Dermis microvascular lymphatic vessel endothelial cell (primary cell): ENCODE measurements at regions not wholly inside any gene's neighbourhood (a gene's known extent, or its start where the extent isn't known, plus 50 kb on each side); places are given as distances from the start of the nearest gene placed in this dataset.

Experiments
- DNase-seq, 2 donors: peaks; one replicate each; pipeline versions ENCODE4 v3.0.0 to v3.0.0-alpha.2; 2010; ENCODE audit warnings: low read depth in 2 of 2

DNA sequence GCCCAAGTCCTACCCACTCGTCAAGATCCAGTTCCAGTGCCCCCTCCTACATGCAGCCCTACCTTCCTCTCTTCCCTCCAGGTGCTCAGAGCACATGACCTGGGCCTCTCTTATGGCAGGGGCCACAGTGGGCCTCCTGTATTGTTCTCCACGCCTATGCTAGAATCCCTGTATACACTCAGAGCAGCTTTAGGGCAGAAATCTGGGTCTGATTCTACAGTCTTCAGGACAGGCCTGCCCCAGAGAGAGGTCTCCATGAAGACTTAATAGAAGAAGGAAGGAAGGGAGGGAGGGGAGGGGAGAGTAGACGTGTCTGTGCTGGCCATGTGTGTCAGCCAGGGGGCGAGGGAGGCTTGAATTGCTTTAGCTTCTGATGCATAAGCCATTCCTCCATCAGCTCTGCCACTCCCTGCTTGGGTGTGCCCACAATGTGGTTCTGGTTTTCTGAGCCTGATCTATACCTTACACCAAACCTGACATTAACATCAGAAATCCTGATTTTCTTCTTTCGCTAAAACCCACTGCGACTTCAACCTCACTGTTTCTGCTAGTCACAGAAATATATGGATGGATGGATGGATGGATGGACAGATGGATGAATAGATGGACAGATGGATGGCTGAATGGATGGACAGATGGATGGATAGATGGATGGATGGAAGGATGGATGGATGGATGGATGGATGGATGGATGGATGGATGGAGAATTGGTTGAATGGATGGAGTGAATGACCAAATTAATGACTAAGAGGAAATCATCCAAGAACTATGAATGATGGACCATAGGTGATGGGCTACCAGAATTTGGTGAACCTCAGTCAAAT is 56.6 kb upstream of the PRDM11 start:
- DNase-seq: no peak

DNA sequence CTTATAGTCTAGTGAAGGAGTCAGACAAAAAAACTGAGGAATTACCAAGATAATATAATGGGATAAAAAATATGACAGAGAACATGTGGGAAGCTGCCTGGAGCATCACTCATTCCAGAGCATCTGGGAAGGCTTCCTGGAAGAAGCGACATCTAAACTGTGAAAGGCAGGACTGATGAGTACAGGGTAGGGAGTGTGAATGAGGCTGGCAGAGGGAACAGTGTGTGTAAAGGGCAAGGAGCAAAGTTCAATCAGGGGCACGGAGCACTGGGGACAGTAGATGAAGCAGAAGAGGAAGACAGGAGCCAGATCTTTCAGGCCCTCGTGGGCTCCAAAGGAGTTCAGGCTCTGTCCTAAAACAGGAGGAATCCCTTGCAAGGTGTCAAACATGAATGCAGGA is 55.8 kb upstream of the PRDM11 start:
- no peak for DNase-seq

DNA sequence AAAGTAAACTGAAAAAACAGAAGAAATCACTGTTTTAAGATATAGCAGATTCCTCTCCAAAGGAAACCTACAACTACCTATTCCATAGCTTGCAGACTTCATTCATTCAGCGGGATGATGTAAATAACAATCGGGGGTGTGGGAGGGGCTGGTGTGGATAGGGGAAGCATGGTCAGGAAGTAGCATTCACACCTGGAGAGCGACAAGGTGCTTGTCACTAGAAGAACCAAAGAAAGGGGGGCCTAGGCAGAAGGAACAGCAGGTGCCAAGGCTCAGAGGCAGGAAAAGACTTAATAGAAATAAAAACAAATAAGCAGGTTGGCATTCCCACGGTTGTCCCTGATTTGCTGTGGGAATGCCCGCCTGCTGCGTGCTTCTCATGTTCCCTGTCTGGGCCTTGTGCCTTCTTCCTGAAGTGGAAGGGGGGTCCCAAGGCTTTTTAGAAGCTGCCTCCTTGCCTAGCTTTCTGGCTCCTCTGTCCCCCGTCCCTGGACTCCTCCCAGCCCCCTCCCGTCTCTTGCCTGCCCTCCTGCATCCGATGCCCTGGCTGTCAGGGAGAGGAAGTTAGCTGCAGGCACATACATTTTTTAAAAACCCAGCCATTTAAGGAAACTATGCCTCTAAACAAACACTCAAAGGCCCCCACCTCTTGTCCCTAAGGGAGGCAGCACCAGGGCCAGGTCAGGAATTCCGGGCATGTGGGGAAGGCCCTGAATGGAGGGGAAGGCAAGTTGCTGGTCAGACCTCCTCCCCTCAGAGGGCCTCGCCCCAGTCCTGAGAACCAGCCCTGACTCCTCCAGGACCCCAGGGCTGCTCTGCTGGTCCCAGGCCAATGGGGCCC is 54.7 kb upstream of the PRDM11 start:
- DNase-seq: no peak

DNA sequence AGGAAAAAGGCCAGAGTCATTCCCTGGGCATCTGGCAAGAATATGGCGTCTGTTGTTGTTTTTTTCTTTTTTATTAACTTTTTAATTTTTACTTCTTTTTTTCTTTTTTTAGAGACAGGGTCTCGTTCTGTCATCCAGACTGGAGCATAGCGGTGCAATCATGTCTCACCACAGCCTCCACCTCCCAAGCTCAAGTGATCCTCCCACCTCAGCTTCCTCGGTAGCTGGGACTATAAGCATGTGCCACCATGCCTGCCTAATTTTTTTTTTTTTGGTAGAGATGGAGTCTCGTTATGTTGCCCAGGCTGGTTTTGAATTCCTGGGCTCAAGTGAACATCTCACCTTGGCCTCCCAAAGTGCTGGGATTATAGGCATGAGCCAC is 54.0 kb upstream of the PRDM11 start:
- DNase-seq: no peak

DNA sequence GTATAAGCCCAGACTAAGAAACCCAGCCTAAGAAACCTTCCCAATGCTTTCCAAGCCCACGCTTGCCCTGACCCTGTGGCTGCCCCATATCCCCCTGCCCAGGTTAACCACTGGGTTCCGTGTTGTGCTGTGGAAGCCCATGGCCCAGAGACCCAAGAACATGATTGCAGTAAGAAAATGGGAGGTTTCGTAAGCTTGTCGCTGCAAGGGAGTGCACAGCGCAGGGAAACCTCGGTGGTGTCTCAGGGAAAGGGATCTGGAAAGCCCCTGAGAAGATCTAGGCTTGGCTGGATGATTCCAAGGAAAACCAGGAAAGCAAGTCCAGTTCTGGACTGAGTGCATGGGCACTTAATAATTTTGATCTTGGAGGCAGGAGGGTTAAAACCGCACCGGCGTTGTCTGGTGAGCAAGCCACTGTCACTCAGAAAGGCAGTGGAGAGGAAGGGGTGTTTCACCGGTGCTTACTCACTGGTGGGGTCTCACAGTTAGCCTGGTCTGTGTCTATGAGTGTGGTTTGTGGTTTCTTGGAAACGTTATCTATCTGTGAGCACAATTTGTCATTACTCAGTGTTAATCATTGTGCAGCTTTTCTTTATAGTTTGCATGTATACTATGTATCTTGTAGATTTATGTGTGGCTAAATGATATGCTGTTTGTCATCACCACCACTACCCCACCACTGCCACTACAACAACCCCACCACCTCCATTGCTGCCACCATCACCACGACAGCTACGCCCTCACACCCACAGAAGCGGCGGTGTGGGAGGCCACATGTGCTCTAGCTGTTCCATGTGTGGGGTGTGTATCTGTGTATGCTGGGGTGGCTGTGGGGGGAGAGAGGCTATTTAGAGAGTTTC is 53.3 kb upstream of the PRDM11 start:
- DNase-seq: no peak

DNA sequence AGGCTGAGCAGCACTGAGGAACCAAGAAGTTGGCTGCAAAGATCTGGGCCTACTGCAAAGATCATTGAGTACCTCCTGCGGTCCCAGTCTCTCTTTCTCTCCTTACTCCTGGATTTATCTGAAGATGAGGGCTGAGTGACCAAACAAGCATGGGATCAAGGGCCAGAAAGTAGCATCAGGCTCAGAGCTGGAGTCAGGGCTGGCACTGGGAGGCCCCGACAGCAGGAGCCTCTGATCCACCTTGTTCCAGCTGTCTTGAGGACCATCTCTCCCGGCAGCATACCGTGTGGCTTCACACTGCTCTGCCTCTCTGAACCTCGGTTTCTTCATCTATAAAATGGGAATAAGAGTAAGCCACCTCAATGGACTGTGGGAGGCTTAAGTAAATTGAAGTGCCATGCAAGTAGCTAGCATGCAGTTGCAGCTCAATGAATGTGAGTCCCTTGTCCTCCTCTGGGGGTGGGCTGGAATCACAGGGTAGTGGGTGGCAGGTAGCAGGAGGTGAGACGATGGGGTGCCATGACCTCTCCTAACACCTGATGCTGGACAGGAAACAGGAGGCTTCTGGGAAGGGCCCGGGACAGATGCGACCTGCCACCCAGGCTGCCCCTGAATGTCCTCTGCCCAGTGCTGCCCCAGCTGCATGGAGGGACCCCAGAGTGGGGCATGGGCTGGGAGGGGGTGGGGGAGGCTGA is 52.5 kb upstream of the PRDM11 start:
- no peak for DNase-seq

DNA sequence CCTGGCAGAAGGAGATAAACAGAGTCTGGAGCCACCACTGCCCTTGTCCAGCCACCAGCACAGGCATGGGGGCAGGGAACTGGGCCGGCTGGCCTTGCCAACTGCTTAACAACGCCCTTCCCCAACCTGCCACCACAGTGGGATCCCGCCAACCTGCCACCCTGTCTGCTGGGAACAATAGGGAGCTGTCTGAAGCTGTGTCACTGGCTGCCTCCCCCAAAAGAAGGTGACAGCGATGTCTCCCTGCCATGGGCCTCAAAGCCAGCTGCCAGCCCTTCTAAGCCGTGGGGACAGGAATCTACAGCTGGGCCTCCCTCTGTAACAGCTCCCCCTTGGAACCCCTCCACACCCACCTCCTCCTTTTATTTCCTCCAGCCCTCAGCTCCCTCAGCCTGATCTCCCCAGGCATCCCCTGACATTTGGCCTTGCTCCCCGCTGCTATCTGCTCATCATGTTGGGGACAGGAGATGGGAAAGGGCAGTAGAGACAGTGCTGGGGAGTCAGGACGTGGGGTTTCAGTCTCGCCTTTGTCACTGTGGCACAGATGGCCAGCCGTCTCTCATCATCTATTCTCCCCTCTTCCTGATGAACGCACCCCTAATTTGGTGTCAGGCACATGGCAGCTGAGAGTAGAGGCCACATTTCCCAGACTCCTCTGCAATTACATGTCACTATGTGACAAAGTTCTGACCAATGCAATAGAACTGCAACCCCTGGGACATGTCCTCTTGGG is 51.3 kb upstream of the PRDM11 start:
- no peak for DNase-seq

DNA sequence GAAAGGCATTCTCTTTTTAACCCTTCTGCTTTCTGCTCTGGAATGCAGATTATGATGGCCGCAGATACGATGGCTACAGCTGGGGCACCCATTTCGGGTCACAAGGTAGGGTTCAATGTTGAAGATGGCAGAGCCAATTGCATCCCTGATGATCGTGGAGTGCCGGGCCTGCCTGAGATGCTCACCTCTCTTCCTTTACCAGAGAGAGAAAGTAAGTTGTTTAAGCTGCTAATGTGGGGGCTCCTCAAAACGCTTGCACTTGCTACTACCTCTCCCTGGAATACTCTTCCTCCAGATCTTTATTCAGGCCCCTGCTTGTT is 50.8 kb upstream of the PRDM11 start:
- no peak for DNase-seq

DNA sequence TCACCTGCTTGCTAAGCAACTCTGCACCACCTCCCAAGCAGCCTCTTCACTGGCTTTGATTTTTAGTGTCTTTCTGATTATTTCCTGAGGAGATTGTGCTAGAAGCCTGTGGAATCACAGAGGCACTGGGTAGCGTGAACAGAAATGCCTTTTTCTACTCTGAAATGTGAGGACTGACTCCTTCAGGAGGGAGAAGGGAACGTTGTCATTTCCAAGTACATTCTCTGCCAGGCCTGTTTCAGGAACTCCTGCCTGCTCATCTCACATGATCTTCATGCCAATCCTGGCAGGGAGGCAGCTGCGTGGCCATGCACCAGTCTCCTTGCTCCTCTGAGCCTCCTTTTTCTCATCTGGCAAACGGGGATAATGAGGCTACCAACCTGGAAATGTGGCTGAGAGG is 49.8 kb upstream of the PRDM11 start:
- DNase-seq: no peak
